ENCODE measurements at regions not wholly inside any gene's neighbourhood (a gene's known extent, or its start where the extent isn't known, plus 50 kb on each side); places are given as distances from the start of the nearest gene placed in this dataset.

GRCh38 chr20:50381075-50381732 is 129.0 kb upstream of the PTPN1 start:
- DNase-seq: no peak
- TF ChIP-seq POLR2A (IDR thresholded peaks at IDR 0.05; ENCODE audit: low read length): no peak
- no peak for TF ChIP-seq GATA1 (IDR thresholded peaks at IDR 0.05; ENCODE audit: low read depth, low read length)

GRCh38 chr20:50381771-50382593 is 128.2 kb upstream of the PTPN1 start:
- no peak for DNase-seq
- TF ChIP-seq POLR2A (IDR thresholded peaks at IDR 0.05; ENCODE audit: low read length): no peak
- no peak for TF ChIP-seq GATA1 (IDR thresholded peaks at IDR 0.05; ENCODE audit: low read depth, low read length)

GRCh38 chr20:50385733-50386640 is 124.2 kb upstream of the PTPN1 start:
- TF ChIP-seq GATA1 (IDR thresholded peaks at IDR 0.05; ENCODE audit: low read depth, low read length) (no peak), POLR2A (IDR thresholded peaks at IDR 0.05; ENCODE audit: low read length) (no peak)
- no peak for DNase-seq

- DNase-seq: no peak
- TF ChIP-seq POLR2A (IDR thresholded peaks at IDR 0.05; ENCODE audit: low read length) (no peak), GATA1 (IDR thresholded peaks at IDR 0.05; ENCODE audit: low read depth, low read length) (no peak)
These were observed 123.6 kb upstream of the PTPN1 start for GRCh38 chr20:50386641-50386960.

- TF ChIP-seq POLR2A (IDR thresholded peaks at IDR 0.05; ENCODE audit: low read length) (no peak), GATA1 (IDR thresholded peaks at IDR 0.05; ENCODE audit: low read depth, low read length) (no peak)
- DNase-seq: no peak
These were observed 122.8 kb upstream of the PTPN1 start for GRCh38 chr20:50387218-50387995.

- no peak for DNase-seq
- no peak for TF ChIP-seq GATA1 (IDR thresholded peaks at IDR 0.05; ENCODE audit: low read depth, low read length)
- TF ChIP-seq POLR2A (IDR thresholded peaks at IDR 0.05; ENCODE audit: low read length): no peak
These were observed 122.2 kb upstream of the PTPN1 start for GRCh38 chr20:50387996-50388332.

GRCh38 chr20:50388733-50389437 is 121.3 kb upstream of the PTPN1 start:
- no peak for DNase-seq
- no peak for TF ChIP-seq POLR2A (IDR thresholded peaks at IDR 0.05; ENCODE audit: low read length)
- TF ChIP-seq GATA1 (IDR thresholded peaks at IDR 0.05; ENCODE audit: low read depth, low read length): no peak

GRCh38 chr20:50389438-50389807 is 120.8 kb upstream of the PTPN1 start:
- peak in 1 of 2 experiments; percentile 17 for DNase-seq
- TF ChIP-seq GATA1 (IDR thresholded peaks at IDR 0.05; ENCODE audit: low read depth, low read length): no peak
- TF ChIP-seq POLR2A (IDR thresholded peaks at IDR 0.05; ENCODE audit: low read length): no peak

- DNase-seq: no peak
- no peak for TF ChIP-seq GATA1 (IDR thresholded peaks at IDR 0.05; ENCODE audit: low read depth, low read length)
- no peak for TF ChIP-seq POLR2A (IDR thresholded peaks at IDR 0.05; ENCODE audit: low read length)
These were observed 120.1 kb upstream of the PTPN1 start for GRCh38 chr20:50389808-50390684.

- DNase-seq: no peak
- TF ChIP-seq GATA1 (IDR thresholded peaks at IDR 0.05; ENCODE audit: low read depth, low read length) (no peak), POLR2A (IDR thresholded peaks at IDR 0.05; ENCODE audit: low read length) (no peak)
These were observed 119.3 kb upstream of the PTPN1 start for GRCh38 chr20:50390685-50391443.

GRCh38 chr20:50391444-50392137 is 118.6 kb upstream of the PTPN1 start:
- no peak for TF ChIP-seq POLR2A (IDR thresholded peaks at IDR 0.05; ENCODE audit: low read length)
- no peak for TF ChIP-seq GATA1 (IDR thresholded peaks at IDR 0.05; ENCODE audit: low read depth, low read length)
- no peak for DNase-seq
